ENCODE measurements at regions not wholly inside any gene's neighbourhood (a gene's known extent, or its start where the extent isn't known, plus 50 kb on each side); places are given as distances from the start of the nearest gene placed in this dataset.

DNA sequence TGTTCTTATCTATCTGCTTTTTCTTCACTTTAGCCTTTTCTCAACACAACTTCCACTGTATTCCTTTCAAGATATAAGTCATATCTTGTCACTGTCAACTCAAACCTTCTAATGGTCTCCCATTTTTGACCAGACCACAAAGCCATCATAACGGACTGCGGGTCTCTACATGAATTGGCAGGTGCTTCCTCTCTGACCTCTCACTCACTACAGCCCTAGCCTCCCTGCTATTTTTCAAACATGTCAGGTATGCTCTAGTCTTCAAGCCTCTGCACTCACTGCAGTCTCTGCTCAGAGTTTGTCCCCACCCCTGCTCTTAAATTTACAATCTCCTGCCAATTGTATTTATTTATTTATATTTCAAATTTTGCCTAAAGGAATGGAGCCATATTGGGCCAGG, 858.1 kb downstream of the TRIB2 start (continued):
- TF ChIP-seq, protein P1, sequence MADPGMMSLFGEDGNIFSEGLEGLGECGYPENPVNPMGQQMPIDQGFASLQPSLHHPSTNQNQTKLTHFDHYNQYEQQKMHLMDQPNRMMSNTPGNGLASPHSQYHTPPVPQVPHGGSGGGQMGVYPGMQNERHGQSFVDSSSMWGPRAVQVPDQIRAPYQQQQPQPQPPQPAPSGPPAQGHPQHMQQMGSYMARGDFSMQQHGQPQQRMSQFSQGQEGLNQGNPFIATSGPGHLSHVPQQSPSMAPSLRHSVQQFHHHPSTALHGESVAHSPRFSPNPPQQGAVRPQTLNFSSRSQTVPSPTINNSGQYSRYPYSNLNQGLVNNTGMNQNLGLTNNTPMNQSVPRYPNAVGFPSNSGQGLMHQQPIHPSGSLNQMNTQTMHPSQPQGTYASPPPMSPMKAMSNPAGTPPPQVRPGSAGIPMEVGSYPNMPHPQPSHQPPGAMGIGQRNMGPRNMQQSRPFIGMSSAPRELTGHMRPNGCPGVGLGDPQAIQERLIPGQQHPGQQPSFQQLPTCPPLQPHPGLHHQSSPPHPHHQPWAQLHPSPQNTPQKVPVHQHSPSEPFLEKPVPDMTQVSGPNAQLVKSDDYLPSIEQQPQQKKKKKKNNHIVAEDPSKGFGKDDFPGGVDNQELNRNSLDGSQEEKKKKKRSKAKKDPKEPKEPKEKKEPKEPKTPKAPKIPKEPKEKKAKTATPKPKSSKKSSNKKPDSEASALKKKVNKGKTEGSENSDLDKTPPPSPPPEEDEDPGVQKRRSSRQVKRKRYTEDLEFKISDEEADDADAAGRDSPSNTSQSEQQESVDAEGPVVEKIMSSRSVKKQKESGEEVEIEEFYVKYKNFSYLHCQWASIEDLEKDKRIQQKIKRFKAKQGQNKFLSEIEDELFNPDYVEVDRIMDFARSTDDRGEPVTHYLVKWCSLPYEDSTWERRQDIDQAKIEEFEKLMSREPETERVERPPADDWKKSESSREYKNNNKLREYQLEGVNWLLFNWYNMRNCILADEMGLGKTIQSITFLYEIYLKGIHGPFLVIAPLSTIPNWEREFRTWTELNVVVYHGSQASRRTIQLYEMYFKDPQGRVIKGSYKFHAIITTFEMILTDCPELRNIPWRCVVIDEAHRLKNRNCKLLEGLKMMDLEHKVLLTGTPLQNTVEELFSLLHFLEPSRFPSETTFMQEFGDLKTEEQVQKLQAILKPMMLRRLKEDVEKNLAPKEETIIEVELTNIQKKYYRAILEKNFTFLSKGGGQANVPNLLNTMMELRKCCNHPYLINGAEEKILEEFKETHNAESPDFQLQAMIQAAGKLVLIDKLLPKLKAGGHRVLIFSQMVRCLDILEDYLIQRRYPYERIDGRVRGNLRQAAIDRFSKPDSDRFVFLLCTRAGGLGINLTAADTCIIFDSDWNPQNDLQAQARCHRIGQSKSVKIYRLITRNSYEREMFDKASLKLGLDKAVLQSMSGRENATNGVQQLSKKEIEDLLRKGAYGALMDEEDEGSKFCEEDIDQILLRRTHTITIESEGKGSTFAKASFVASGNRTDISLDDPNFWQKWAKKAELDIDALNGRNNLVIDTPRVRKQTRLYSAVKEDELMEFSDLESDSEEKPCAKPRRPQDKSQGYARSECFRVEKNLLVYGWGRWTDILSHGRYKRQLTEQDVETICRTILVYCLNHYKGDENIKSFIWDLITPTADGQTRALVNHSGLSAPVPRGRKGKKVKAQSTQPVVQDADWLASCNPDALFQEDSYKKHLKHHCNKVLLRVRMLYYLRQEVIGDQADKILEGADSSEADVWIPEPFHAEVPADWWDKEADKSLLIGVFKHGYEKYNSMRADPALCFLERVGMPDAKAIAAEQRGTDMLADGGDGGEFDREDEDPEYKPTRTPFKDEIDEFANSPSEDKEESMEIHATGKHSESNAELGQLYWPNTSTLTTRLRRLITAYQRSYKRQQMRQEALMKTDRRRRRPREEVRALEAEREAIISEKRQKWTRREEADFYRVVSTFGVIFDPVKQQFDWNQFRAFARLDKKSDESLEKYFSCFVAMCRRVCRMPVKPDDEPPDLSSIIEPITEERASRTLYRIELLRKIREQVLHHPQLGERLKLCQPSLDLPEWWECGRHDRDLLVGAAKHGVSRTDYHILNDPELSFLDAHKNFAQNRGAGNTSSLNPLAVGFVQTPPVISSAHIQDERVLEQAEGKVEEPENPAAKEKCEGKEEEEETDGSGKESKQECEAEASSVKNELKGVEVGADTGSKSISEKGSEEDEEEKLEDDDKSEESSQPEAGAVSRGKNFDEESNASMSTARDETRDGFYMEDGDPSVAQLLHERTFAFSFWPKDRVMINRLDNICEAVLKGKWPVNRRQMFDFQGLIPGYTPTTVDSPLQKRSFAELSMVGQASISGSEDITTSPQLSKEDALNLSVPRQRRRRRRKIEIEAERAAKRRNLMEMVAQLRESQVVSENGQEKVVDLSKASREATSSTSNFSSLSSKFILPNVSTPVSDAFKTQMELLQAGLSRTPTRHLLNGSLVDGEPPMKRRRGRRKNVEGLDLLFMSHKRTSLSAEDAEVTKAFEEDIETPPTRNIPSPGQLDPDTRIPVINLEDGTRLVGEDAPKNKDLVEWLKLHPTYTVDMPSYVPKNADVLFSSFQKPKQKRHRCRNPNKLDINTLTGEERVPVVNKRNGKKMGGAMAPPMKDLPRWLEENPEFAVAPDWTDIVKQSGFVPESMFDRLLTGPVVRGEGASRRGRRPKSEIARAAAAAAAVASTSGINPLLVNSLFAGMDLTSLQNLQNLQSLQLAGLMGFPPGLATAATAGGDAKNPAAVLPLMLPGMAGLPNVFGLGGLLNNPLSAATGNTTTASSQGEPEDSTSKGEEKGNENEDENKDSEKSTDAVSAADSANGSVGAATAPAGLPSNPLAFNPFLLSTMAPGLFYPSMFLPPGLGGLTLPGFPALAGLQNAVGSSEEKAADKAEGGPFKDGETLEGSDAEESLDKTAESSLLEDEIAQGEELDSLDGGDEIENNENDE (IDR thresholded peaks at IDR 0.05; ENCODE audit: insufficient replicate concordance, low read length): no peak
- TF ChIP-seq TEAD4 (IDR thresholded peaks at IDR 0.05; ENCODE audit: low read depth, low read length) (no peak), SP2 (IDR thresholded peaks at IDR 0.05; ENCODE audit: low read length) (no peak), EZH2 (IDR thresholded peaks at IDR 0.05; ENCODE audit: low read depth, low read length, severe bottlenecking) (no peak), PHF8 (conservative IDR thresholded peaks at IDR 0.05; ENCODE audit: low read depth, low read length) (no peak), CBX8 (IDR thresholded peaks at IDR 0.05; ENCODE audit: borderline replicate concordance, low read depth, low read length) (no peak), SIX5 (IDR thresholded peaks at IDR 0.05; ENCODE audit: low read depth, low read length) (no peak)

All from H1 (cell line).